Coronary artery (tissue), 2 donors: ENCODE measurements at regions not wholly inside any gene's neighbourhood (a gene's known extent, or its start where the extent isn't known, plus 50 kb on each side); places are given as distances from the start of the nearest gene placed in this dataset.

Source experiments
- DNase-seq: peaks from one replicate; pipeline ENCODE4 v3.0.0-alpha.2; 2017; ENCODE audit warnings: low spot score
- H3K27ac ChIP-seq, 2 donors: fragments of 200-600 bp; sonication (generic); one replicate each; pipeline ENCODE4 v1.5.1; 2016 to 2019
- H3K4me3 ChIP-seq: fragments of 200-600 bp; sonication (generic); 2 replicates; pipeline ENCODE4 v1.5.1; 2016; ENCODE audit warnings: mild to moderate bottlenecking, moderate library complexity
- TF ChIP-seq, protein P1 (sequence below): fragments of 200-600 bp; sonication (generic); IDR thresholded peaks from one replicate; pipeline ENCODE4 v1.5.1; 2019; ENCODE audit warnings: antibody characterized with exemption

DNA sequence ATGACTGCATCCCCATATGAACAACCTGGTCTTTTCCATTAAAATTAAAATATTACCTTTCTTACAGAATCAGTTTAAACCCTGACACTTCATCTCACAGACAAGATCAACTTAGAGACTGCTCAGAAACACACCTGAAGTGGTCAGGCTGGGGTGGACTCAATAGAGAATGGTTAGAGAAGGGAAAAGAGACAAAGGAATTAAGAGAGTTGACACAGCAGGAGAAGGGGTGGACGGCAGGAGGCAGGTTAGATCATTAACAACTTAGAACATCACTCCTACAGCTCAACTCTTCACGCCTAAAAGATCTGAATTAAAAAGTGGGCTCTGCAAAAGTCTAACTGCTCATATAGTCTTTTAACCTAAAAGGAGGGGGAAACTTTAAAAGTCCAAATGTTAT, 157.7 kb upstream of the COL1A2 start:
- Histone ChIP-seq H3K4me3 (no peak overlapping the region), H3K27ac (no peak overlapping the region)
- no peak for DNase-seq
- TF ChIP-seq, protein P1, sequence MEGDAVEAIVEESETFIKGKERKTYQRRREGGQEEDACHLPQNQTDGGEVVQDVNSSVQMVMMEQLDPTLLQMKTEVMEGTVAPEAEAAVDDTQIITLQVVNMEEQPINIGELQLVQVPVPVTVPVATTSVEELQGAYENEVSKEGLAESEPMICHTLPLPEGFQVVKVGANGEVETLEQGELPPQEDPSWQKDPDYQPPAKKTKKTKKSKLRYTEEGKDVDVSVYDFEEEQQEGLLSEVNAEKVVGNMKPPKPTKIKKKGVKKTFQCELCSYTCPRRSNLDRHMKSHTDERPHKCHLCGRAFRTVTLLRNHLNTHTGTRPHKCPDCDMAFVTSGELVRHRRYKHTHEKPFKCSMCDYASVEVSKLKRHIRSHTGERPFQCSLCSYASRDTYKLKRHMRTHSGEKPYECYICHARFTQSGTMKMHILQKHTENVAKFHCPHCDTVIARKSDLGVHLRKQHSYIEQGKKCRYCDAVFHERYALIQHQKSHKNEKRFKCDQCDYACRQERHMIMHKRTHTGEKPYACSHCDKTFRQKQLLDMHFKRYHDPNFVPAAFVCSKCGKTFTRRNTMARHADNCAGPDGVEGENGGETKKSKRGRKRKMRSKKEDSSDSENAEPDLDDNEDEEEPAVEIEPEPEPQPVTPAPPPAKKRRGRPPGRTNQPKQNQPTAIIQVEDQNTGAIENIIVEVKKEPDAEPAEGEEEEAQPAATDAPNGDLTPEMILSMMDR: no peak

- Histone ChIP-seq H3K4me3 (no peak overlapping the region), H3K27ac (no peak overlapping the region)
- no peak for DNase-seq
- TF ChIP-seq, protein P1: no peak
Measured at GRCh38 chr7:94237417-94237816, 157.3 kb upstream of the COL1A2 start.

GRCh38 chr7:94239661-94240234, 154.9 kb upstream of the COL1A2 start:
- TF ChIP-seq, protein P1: no peak
- H3K27ac ChIP-seq: peak overlapping the region in 1 of 2 donors; percentile 35
- no peak overlapping the region for H3K4me3 ChIP-seq
- no peak for DNase-seq

GRCh38 chr7:94240902-94241301, 153.8 kb upstream of the COL1A2 start:
- no peak for DNase-seq
- Histone ChIP-seq H3K27ac (no peak overlapping the region), H3K4me3 (no peak overlapping the region)
- TF ChIP-seq, protein P1: no peak

- TF ChIP-seq, protein P1: no peak
- no peak for DNase-seq
Measured at GRCh38 chr7:94241402-94241925, 153.2 kb upstream of the COL1A2 start.

DNA sequence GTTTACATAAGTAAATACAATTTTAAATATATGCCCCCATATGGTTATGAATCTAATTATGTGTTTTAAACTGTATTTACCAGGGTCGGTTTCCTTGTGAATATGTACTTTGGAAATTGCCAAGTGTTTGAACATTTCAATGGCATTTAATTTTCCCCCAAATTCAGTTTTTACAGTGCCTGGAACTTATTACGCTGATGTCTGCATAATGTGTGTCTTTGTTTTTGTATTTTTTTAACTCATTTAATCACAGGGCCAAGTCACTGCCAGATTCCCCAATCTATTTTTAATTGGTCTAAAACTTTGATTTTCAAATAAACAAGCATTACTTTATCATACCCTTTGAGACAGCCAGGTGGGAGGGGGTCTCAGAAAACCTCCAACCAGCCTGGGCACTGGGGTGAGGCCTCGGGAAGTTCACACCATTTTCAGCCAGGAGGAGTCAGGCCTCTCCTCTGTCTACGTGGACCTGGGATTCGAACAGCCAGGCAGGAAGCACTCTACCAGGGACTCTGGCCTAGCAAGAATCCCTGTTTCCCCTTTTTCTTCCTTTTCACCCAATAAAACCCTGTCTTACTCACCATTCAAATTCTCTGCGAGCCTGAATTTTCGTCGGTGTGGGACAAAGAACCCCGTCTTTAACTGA, 151.5 kb upstream of the COL1A2 start:
- Histone ChIP-seq H3K4me3 (no peak overlapping the region), H3K27ac (no peak overlapping the region)
- DNase-seq: no peak
- TF ChIP-seq, protein P1: no peak

More at GRCh38 chr7:94241402-94241925, 153.2 kb upstream of the COL1A2 start:
- Histone ChIP-seq H3K27ac (no peak overlapping the region), H3K4me3 (no peak overlapping the region)

- no peak overlapping the region for H3K27ac ChIP-seq
- no peak overlapping the region for H3K4me3 ChIP-seq
- no peak for DNase-seq
- TF ChIP-seq, protein P1: no peak
Measured at GRCh38 chr7:94244760-94245159, 149.9 kb upstream of the COL1A2 start.
